SKM-1 (cell line): ENCODE measurements at regions not wholly inside any gene's neighbourhood (a gene's known extent, or its start where the extent isn't known, plus 50 kb on each side); places are given as distances from the start of the nearest gene placed in this dataset.
"Not testable (repeated sequence)": the region's sequence is repeated elsewhere in the genome, so short reads cannot be mapped to it uniquely, and the experiment has no call there.

Source experiments
- DNase-seq: peaks from one replicate; lab custom pipeline; 2025; ENCODE audit not compliant: unreplicated experiment; lab: John Stamatoyannopoulos, UW

- no peak for DNase-seq
Measured at GRCh38 chr2:239664216-239664810, 263.5 kb upstream of the HDAC4 start.

- DNase-seq: no peak
Measured at GRCh38 chr2:239663364-239663924, 262.6 kb upstream of the HDAC4 start.

- DNase-seq: no peak
Measured at GRCh38 chr2:239662413-239663120, 261.7 kb upstream of the HDAC4 start.

- DNase-seq: no peak
Measured at GRCh38 chr2:239661334-239662312, 260.8 kb upstream of the HDAC4 start.

- DNase-seq: no peak
Measured at GRCh38 chr2:239660390-239661230, 259.8 kb upstream of the HDAC4 start.

- DNase-seq: no peak
Measured at GRCh38 chr2:239657992-239658391, 257.2 kb upstream of the HDAC4 start.

GRCh38 chr2:239657236-239657635, 256.4 kb upstream of the HDAC4 start:
- no peak for DNase-seq

GRCh38 chr2:239654266-239654665, 253.4 kb upstream of the HDAC4 start:
- DNase-seq: no peak

GRCh38 chr2:239651859-239652258, 251.0 kb upstream of the HDAC4 start:
- DNase-seq: no peak

- no peak for DNase-seq
Measured at GRCh38 chr2:239650674-239651073, 249.9 kb upstream of the HDAC4 start.

- no peak for DNase-seq
Measured at GRCh38 chr2:239649309-239649708, 248.5 kb upstream of the HDAC4 start.

- no peak for DNase-seq
Measured at GRCh38 chr2:239648607-239649006, 247.8 kb upstream of the HDAC4 start.

GRCh38 chr2:239647052-239647819, 246.4 kb upstream of the HDAC4 start:
- DNase-seq: no peak

GRCh38 chr2:239646184-239646583, 245.4 kb upstream of the HDAC4 start:
- DNase-seq: no peak

- not testable (repeated sequence) for DNase-seq
Measured at GRCh38 chr2:239644594-239644993, 243.8 kb upstream of the HDAC4 start.

- no peak for DNase-seq
Measured at GRCh38 chr2:239644011-239644410, 243.2 kb upstream of the HDAC4 start.

GRCh38 chr2:239642406-239643004, 241.7 kb upstream of the HDAC4 start:
- no peak for DNase-seq

GRCh38 chr2:239641904-239642303, 241.1 kb upstream of the HDAC4 start:
- DNase-seq: not testable (repeated sequence)
